HepG2 (cell line): ENCODE measurements at regions not wholly inside any gene's neighbourhood (a gene's known extent, or its start where the extent isn't known, plus 50 kb on each side); places are given as distances from the start of the nearest gene placed in this dataset.

Experiments
- JARID2 ChIP-seq: sonication (generic); formaldehyde crosslinking; IDR thresholded peaks from 2 replicates; pipeline ENCODE4 v1.8.1; 2023; ENCODE audit warnings: missing genetic modification reagents, inconsistent platforms; ENCODE audit not compliant: insufficient replicate concordance
- RAD21 ChIP-seq: fragments of 450-650 bp; formaldehyde crosslinking; IDR thresholded peaks from 2 replicates; pipeline ENCODE4 v1.5.0; 2020; ENCODE audit warnings: mild to moderate bottlenecking
- RXRA ChIP-seq: sonication (generic); formaldehyde crosslinking; IDR thresholded peaks from 2 replicates; pipeline ENCODE4 v1.5.1; 2020; ENCODE audit warnings: missing genetic modification reagents

GRCh38 chr3:95348879-95349278 is 1286.0 kb downstream of the NSUN3 start:
- TF ChIP-seq RAD21: no peak
- TF ChIP-seq JARID2 (CRISPR knock-in tag): no peak
- TF ChIP-seq RXRA (CRISPR knock-in tag): no peak
